Suprapubic skin (tissue), 4 donors: ENCODE measurements at regions not wholly inside any gene's neighbourhood (a gene's known extent, or its start where the extent isn't known, plus 50 kb on each side); places are given as distances from the start of the nearest gene placed in this dataset.

Experiments used
- CTCF ChIP-seq, 2 donors: fragments of 200-600 bp in 1 of 2; fragments of 450-650 bp in 1 of 2; sonication (generic) in 1 of 2; IDR thresholded peaks; one replicate each; pipeline ENCODE4 v1.5.1; 2016 to 2019; ENCODE audit warnings: antibody characterized with exemption in 2 of 2, mild to moderate bottlenecking in 1 of 2, moderate library complexity in 1 of 2
- POLR2A ChIP-seq, 2 donors: fragments of 450-650 bp; IDR thresholded peaks; one replicate each; pipeline ENCODE4 v1.6.1; 2017; ENCODE audit warnings: antibody characterized with exemption in 2 of 2, mild to moderate bottlenecking in 2 of 2, moderate library complexity in 2 of 2
- POLR2AphosphoS5 ChIP-seq, 3 donors: sonication (generic); formaldehyde crosslinking; IDR thresholded peaks; one replicate each; pipeline ENCODE4 v1.6.1; 2017; ENCODE audit warnings: antibody characterized with exemption in 3 of 3

- TF ChIP-seq CTCF (IDR thresholded peaks at IDR 0.05) (no peak), POLR2AphosphoS5 (IDR thresholded peaks at IDR 0.05) (no peak), POLR2A (IDR thresholded peaks at IDR 0.05) (no peak)
Observed at GRCh38 chr10:57663401-57663800, 604.3 kb downstream of the IPMK start.
